GM18858 (cell line): ENCODE measurements at regions not wholly inside any gene's neighbourhood (a gene's known extent, or its start where the extent isn't known, plus 50 kb on each side); places are given as distances from the start of the nearest gene placed in this dataset.

ENCODE experiments used
- ATAC-seq: cut with Tn5 transposase; IDR thresholded peaks from one replicate; pipeline ENCODE4 v1.9.1; 2021; ENCODE audit not compliant: unreplicated experiment

DNA sequence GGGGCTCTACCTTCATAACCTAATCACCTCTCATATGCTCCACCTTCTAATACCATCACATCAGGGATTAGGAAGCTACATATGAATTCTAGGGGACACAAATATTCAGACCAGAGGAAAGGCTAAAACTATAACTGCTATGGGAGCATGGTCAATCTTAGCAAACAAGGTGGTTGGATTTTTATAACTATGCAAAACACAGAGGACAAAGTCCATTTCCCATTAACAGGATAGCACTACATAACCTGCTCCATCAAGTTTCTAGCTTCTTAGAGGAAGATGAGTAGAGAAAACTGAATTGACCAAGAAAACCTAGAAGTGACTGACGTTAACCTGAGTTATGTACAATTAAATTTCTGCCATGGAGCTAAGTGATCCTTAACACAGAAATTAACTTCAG, 398.6 kb downstream of the TBL1XR1 start:
- no peak for ATAC-seq

DNA sequence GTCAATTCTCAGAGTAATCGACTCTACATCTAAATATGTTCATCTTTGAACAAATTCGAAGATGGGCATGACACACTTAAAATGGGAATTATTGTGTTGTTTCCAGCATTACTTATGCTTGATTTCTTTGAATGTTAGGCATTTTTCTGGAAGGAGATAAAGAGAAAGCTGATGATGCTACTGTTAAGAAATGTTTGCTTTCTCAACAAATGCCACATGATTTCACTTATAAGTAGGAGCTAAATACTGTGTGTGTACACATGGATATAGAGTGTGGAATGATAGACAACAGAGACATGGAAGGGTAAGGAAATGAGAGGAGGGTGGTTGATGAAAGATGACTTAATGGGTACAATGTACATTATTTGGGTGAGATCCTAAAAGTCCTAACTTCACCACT, 400.9 kb downstream of the TBL1XR1 start:
- no peak for ATAC-seq

DNA sequence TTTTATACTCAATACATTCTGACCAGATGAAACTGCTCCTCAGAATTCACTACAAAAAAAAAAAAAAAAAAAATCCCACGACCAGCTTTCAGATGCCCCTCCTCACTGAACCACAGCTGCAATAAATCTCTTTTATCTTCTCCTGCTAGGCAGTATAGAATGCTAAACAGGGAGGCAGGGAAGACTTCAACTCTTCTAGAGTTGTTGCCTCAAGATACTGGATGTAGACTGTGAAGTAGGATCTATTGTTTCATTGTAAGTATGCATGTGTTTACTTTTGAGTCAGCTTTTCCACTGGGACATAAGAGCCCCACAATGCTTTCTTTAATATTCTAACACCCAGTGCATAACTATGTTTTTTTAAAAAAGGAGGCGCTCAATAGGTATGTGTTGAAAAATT, 401.4 kb downstream of the TBL1XR1 start:
- ATAC-seq, result no peak

DNA sequence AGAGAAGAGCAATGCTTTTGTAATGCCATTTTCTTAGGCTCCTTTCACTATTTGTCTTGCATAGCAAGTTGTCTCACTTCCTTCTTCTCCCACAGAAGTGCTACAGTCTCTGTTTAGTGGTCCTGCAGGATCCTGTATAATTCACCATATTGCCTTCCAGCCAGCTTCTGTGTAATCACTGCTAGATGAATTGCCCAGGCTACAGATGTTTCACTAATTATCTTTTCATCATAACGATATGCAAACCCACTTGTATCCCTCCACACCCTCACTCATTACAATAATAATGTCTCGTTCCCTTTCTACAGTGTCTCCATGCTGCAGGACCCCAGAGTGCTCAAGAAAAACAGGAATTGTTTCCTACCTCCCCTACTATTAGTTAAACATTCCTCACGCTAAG, 402.9 kb downstream of the TBL1XR1 start:
- no peak for ATAC-seq

DNA sequence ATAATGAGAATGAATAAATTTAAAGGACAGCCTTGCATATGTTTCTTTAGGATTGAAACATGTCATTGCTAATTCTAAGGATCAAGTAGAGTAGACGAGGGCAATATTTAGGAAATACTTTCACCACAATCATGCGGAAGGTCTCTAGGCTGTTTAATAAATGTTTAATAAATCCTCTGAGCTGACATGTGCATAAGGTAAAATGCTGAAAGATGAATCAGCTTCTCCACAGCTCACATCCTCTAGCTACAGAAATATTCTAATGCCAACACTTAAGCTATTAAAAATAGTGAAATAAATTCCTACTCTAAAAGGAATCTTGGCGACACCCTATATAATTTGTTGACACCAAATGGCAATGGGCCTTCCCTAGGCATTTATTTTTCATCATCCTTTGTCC, 407.3 kb downstream of the TBL1XR1 start:
- no peak for ATAC-seq

DNA sequence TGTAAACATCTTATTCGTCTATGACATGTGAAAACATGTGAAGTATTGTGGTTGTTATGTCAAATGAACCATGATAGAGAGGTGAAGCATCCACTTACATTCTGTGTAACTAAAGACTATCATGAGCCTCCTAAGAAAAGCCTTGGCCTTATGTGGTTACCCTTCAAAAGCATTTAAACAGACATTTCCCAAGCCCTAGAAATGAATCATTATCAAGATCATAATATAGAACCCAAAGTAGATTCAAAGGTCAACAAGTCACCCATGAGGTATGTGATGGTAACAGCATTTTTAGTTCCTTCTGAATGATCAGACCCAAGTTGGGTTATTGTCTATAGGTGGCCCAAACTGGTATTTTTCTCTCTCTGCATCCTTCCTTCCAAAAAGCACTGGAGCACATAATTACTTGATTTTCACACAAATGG, 408.0 kb downstream of the TBL1XR1 start:
- no peak for ATAC-seq

DNA sequence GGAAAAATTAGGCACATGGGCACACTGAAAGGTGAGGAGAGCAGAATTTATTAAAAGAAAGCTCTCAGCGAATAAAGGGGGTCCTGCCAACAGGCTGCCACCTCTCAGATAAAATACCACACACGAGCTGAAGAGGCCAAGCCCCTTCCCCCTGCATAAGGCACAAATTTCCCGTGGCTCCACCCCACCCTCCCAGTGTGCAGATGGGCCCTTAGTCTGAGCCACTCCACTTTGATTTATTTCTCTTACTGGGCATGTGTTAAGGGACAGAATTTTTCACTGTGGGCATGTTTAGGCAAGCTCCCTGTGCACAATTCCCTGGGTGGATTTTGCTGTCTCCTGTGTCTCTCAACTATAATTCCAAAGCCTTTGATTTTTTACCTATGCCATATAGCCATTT, 409.8 kb downstream of the TBL1XR1 start:
- ATAC-seq, result no peak

DNA sequence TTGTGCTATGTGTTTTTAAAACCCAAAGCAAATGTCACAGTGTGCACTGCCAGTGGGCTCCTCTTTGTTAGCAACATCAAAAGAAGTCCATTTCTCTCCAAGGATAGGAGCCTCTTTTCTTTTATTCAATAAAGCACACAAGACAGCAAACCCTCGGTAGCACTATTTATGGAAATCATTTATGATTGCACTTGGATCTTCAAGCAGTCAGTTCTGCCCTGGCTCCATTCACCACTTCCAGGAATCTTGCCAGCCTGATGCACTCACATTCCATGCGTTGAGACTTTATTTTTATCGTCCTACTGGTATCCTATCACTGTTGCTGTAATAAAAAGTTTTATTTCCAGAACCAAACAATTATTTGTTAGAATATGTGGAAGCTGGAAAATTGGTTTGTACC, 412.1 kb downstream of the TBL1XR1 start:
- ATAC-seq, result no peak

DNA sequence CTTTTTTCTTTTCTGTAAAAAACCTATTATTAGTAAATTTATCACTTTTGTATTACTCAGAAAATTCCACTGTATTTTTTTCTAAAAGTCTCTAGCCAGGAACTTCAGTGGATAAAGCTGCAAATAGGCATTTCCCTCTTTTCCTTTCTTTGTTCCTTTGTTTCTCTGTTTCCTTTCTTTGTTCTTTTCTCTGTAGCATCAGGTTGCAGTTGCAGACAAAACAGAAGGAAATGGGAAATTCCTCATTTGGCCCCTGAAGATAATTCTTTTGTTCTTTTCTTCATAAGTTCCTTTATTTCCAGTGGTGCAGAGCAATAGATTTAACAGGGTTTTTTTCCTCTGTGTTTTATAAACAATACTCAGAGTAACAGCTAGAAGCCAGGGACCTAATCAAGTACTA, 416.5 kb downstream of the TBL1XR1 start:
- no peak for ATAC-seq

DNA sequence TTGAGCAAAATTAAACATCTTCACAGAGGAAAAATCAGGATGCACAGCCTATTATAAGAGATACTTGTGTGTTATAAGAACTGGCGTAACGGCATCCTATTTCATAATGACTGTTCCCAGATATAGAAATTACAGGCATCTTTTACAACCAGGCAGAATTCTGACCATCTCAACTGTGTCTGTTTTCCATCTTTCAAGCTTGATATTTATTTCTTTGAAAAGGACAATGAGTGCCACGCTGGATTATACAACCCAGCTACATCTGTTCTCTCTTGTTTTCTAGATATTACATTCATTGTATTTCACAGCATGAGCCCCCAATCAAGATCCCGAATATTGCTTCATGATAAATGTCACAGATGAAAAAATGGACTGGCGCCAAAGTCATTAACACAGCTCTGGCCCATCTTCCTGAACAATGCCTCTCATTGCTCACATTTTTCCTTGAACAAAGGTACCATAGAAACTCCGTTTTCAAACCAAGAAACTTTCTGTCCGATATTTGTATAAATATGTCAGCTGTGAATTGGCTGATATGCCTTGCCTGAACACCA, 420.6 kb downstream of the TBL1XR1 start:
- ATAC-seq, result no peak

DNA sequence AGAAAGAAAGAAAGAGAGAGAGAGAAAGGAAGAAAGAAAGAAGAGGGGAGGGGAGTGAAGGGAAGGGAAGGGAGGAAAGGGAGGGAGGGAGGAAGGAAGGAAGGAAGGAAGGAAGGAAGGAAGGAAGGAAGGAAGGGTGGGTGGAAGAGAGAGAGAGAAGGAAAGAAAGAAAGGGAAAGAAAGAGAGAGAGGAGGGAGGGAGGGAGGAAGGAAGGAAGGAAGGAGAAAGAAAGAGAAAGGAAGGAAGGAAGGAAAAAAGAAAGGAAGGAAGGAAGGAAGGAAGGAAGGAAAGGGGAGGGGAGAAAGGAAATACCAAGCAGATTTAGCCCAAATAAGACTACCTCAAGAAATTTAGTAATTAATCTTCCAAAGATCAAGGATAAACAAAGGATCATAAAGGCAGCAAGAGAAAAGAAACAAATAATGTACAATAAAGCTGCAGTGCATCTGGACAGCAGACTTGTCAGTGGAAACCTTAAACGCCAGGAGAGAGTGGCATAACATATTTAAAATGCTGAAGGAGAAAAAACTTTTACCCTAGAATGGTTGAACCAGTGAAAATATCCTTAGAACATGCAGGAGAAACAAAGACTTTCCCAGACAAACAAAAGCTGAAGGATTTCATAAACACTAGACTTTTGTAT, 427.6 kb downstream of the TBL1XR1 start:
- no peak for ATAC-seq

DNA sequence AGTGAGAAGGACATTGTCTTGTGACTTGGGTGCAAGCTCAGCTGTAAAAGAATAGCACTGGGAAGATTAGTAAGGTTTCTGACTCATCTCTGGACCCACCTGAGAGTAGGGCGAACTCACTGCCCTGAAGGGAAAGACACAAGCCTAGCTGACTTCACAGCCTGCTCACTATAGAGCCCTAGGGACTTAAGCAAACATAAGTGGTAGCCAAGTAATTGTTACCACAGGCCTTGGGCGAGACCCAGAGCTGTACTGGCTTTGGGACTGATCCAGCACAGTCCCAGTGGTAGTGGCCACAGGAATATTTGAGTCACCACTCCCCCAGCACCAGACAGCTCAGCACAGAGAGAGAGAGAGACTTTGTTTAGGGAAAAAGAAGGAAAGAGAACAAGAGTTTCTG, 429.9 kb downstream of the TBL1XR1 start:
- no peak for ATAC-seq

DNA sequence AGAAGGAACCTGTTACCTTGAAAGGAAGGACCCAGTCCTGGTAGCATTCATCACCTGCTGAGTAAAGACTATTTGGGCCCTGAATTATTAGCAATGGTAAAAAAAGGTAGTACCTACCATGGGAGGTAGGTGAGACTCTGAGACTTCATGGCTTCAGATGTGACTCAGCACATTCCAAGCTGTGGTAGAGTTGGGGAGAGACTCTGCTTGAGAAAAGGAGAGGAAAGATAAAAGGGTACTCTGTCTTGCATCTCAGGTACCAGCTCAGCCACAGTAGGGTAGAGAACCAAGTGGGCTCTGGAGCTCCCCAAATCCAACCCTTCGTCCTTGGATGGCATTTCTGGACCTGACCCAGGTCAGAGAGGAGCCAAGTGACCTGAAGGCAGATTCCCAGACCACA, 430.4 kb downstream of the TBL1XR1 start:
- ATAC-seq, result no peak

DNA sequence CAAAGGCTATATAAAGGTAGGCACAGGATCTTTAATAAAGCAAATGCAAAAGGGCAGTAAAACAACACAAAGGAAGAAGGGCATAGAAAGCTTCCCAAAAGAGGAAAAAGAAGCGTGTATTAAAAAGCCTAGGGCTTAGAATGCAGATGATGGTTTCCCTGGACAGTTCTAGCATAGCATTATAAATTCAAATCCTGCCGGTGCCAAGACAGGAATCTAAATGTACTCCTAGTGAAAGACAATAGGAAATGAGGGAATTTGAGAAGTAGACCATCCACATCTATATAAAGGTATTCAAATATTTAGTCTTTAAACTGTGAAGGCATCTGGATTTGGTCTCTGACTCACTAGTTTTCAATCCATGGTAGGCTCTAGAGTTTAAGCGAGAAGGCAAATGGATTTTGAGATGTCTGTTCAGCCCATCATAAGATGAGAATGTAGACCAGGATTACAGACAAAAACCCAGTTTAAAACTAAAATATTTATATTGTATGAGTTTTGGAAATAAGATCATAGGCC, 431.8 kb downstream of the TBL1XR1 start:
- no peak for ATAC-seq

DNA sequence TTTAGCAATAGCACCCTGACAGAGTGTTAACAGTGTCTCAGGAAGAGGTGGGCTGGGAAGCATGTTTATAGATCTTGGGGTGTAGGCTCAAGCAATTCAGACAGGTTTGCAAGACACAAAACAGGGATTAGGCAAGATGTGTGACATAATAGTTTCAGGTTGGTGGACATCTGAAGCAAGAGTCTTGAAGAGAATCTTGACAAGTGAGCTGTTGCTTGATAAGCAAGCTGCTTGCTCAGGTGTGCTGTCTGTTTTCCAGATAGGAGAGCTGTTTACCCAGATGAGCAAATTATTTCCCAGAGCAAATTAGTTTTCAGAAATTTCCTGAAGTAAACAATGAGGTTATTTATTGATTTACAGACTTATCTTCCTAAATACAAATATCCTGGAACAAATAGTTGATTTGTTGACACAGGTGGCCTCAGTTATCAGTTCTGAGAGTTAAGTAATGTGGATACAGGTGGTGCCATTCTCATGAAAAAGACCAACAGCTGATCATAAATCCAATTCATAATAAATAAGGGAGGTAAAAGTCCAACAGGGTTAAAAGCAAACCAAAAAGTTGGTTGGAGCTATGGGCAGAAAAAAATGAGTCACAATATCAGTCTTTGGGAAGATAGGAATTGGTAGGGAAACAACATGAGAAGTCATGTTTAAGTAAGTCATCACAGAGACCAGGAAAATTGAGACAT, 437.3 kb downstream of the TBL1XR1 start:
- ATAC-seq, result no peak

DNA sequence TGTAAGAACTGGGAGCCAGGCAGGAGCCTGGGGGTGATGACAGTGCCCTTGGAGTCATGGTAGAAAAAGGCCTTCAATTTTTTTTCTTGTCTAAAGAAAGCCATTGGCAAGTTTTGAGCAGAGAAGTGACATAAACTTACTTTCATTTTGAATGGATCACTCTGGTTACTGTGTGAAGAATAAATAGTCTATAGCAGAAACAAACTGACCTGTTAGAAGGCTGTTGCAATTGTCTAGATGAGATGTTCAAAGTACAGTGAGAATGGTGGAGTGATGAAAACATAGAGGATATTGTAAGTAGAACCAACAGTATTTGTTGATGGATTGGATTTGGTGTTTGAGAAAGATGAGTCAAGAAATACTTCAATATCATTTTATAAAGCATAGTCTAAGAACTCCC, 439.9 kb downstream of the TBL1XR1 start:
- ATAC-seq, result no peak

DNA sequence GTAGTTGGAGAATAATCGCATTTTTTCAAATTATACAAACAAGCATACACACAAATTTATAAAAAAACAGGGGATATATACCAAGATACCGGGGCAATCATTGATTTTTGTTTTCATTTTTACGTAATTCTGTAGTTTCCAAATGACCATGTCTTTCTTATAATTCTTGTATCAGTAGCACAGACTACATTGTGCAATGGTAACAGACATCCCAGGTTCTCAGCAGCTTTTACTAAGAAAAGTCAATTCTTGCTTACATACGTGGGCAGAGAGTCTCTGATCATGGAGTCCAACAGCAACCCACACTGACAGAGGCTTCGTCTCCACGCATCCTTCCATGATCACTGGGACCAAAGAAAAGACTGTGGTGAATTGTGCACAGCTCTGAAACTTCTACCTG, 441.3 kb downstream of the TBL1XR1 start:
- no peak for ATAC-seq

DNA sequence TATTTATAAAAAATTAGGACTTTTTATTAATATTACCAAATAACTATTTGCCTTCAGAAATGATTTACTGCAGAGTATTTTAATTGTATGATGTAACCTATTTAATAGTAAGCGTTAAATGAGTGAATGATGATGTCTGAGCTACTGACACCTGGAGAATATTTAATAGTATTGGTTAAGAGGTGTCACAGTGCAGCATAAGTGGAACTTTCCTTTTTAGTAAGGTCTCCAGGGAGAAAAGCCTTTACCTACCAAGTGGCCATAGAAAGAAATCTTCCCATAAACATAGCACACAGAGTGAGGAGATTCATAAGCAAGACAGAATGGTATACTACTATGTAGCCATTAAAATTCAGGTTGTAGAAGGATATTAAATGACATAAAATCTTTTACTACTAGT, 441.7 kb downstream of the TBL1XR1 start:
- ATAC-seq, result no peak

DNA sequence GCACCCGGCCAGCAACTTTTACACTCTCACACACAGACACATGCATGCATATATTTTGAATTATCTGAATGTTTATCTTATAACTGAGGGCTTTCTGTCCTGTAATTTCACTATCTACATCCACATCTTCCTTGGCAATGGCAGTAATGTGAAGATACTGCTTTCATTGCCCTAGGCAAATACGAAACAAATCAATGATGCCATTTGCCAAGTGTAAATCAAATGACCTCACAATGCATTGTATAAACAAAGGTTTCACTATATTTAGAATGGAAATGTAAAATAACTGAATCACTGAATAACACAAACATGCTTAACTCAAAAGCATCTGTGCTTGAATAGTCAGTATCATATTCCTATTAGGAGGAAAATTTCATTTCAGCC, 455.6 kb downstream of the TBL1XR1 start:
- no peak for ATAC-seq

DNA sequence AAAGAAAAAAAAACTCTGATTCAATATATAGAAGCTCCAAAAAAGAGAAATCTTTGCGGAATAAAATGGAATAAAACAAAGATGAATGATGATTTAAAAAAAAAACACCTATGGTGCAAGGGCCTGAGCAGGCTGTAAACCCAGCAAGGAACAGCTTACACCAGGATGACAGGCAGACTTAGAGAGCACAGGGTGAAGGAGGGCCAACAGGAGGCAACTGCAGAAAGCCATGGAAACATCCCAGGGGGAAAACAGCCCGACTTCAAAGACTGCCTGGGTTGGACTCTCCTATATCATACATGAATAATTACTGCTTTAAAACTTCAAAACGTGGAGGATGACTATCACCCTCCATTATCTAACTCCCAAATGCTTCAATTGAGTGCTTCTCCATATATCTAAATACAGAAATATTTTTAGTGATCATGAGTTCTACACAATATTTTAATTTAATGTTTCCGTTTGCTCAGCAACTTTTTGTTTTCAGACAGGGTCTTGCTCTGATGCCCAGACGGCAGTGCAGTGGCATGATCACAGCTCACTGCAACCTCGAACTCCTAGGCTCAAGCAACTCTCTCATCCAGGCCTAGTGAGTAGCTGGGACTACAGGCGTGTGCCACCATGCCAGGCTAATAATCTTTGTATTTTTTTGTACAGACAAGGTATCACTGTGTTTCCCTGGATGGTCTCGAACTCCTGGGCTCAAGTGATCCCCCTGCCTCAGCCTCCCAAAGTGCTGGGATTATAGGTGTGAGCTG, 456.2 kb downstream of the TBL1XR1 start:
- ATAC-seq, result no peak

DNA sequence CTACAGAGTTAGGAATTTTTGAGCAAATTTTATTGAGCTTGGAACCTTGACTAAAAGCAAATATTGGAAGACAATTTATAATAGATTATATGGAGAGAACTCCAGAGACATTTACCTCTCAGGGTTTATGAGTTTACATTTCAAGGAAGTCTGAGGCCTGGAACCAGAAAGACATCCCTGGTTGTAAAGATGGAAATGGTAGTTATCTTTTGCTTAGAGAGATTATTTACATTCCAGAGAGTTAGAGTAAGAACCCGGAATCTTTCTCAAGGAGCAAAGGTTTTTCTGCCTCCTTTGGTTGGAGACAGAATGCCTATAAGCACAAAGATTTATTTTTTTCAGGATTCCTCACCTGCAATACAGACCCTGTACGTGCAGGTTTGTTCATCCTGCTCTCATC, 458.1 kb downstream of the TBL1XR1 start:
- ATAC-seq, result no peak
